ENCODE measurements at regions not wholly inside any gene's neighbourhood (a gene's known extent, or its start where the extent isn't known, plus 50 kb on each side); places are given as distances from the start of the nearest gene placed in this dataset.

- no peak for DNase-seq (ENCODE audit: low read depth)
- H3K4me3 ChIP-seq (ENCODE audit: control insufficient read depth, low read depth, low read length): no peak overlapping the region
- TF ChIP-seq CTCF (conservative IDR thresholded peaks at IDR 0.05; ENCODE audit: control insufficient read depth, insufficient read depth, low read depth, low read length): no peak
Measured at GRCh38 chr5:14967166-14967565, 95.6 kb upstream of the ANKH start.

GRCh38 chr5:14965815-14966214 lies 94.2 kb upstream of the ANKH start:
- no peak for DNase-seq (ENCODE audit: low read depth)
- TF ChIP-seq CTCF (conservative IDR thresholded peaks at IDR 0.05; ENCODE audit: control insufficient read depth, insufficient read depth, low read depth, low read length): no peak
- H3K4me3 ChIP-seq (ENCODE audit: control insufficient read depth, low read depth, low read length): no peak overlapping the region

GRCh38 chr5:14962604-14963003 lies 91.0 kb upstream of the ANKH start:
- H3K4me3 ChIP-seq (ENCODE audit: control insufficient read depth, low read depth, low read length): no peak overlapping the region
- no peak for DNase-seq (ENCODE audit: low read depth)
- TF ChIP-seq CTCF (conservative IDR thresholded peaks at IDR 0.05; ENCODE audit: control insufficient read depth, insufficient read depth, low read depth, low read length): no peak

- TF ChIP-seq CTCF (conservative IDR thresholded peaks at IDR 0.05; ENCODE audit: control insufficient read depth, insufficient read depth, low read depth, low read length): no peak
- DNase-seq (ENCODE audit: low read depth): no peak
- no peak overlapping the region for H3K4me3 ChIP-seq (ENCODE audit: control insufficient read depth, low read depth, low read length)
Measured at GRCh38 chr5:14960120-14960462, 88.5 kb upstream of the ANKH start.

GRCh38 chr5:14959399-14960119 lies 88.0 kb upstream of the ANKH start:
- H3K4me3 ChIP-seq (ENCODE audit: control insufficient read depth, low read depth, low read length): no peak overlapping the region
- DNase-seq (ENCODE audit: low read depth): no peak
- TF ChIP-seq CTCF (conservative IDR thresholded peaks at IDR 0.05; ENCODE audit: control insufficient read depth, insufficient read depth, low read depth, low read length): no peak

GRCh38 chr5:14958188-14958587 lies 86.6 kb upstream of the ANKH start:
- no peak overlapping the region for H3K4me3 ChIP-seq (ENCODE audit: control insufficient read depth, low read depth, low read length)
- DNase-seq (ENCODE audit: low read depth): peak; percentile 54
- no peak for TF ChIP-seq CTCF (conservative IDR thresholded peaks at IDR 0.05; ENCODE audit: control insufficient read depth, insufficient read depth, low read depth, low read length)

Measured in fibroblast of mammary gland (primary cell).